Calu3 (cell line): ENCODE measurements at regions not wholly inside any gene's neighbourhood (a gene's known extent, or its start where the extent isn't known, plus 50 kb on each side); places are given as distances from the start of the nearest gene placed in this dataset.

Experiments
- BruUV-seq: library from RNA; stranded (reverse); fragments of 400-500 nt; replicated peaks from 2 replicates; lab custom pipeline; 2021; lab: Mats Ljungman, UMichigan
- CTCF ChIA-PET: fragments of 300-600 bp; sonication (Branson Sonifier 250); formaldehyde crosslinking; loops from one replicate; lab custom pipeline; 2022; ENCODE audit warnings: antibody characterized with exemption; lab: Charles Lee
- DNase-seq: peaks from one replicate; pipeline ENCODE4 v3.0.0; 2022
- H3K27ac Mint-ChIP-seq: one replicate; pipeline ENCODE4 v1.8.0; 2022; ENCODE audit warnings: mixed read lengths; ENCODE audit not compliant: unreplicated experiment
- H3K27me3 Mint-ChIP-seq: one replicate; pipeline ENCODE4 v1.8.0; 2022; ENCODE audit warnings: mixed read lengths; ENCODE audit not compliant: unreplicated experiment
- H3K36me3 Mint-ChIP-seq: one replicate; pipeline ENCODE4 v1.8.0; 2022; ENCODE audit warnings: mild to moderate bottlenecking, moderate library complexity, mixed read lengths; ENCODE audit not compliant: insufficient read depth, unreplicated experiment
- H3K4me1 Mint-ChIP-seq: one replicate; pipeline ENCODE4 v1.8.0; 2022; ENCODE audit warnings: mild to moderate bottlenecking, low read depth, mixed read lengths; ENCODE audit not compliant: unreplicated experiment
- H3K4me3 Mint-ChIP-seq: one replicate; pipeline ENCODE4 v1.8.0; 2022; ENCODE audit warnings: mild to moderate bottlenecking, low read depth, moderate library complexity, mixed read lengths; ENCODE audit not compliant: unreplicated experiment
- H3K9me3 Mint-ChIP-seq: one replicate; pipeline ENCODE4 v1.8.0; 2022; ENCODE audit warnings: low read depth, mixed read lengths; ENCODE audit not compliant: unreplicated experiment
- CTCF ChIP-seq: fragments of 200-600 bp; IDR thresholded peaks from one replicate; pipeline ENCODE4 v1.8.0; 2022; ENCODE audit warnings: antibody characterized with exemption; ENCODE audit not compliant: unreplicated experiment
- intact Hi-C: fragments of 100-400 bp; cut with micrococcal nuclease; formaldehyde crosslinking; loops from one replicate; pipeline ENCODE4 v1.10.0; 2022; ENCODE audit not compliant: unreplicated experiment

- H3K27ac Mint-ChIP-seq = no peak overlapping the region
- no TSS peak for BruUV-seq
- peaks cover 76% of the 10 kb centered on the region for H3K27me3 Mint-ChIP-seq
- no peak for TF ChIP-seq CTCF
- H3K36me3 Mint-ChIP-seq = peaks cover 6% of the 10 kb centered on the region
- CTCF ChIA-PET = interaction anchor here (0.6 kb wide), 1 partner anchor 437 kb away, joined by 3 read pairs; no protein-coding TSS in a partner anchor
- no peaks in the 10 kb centered on the region for H3K9me3 Mint-ChIP-seq
- no peaks in the 10 kb centered on the region for H3K4me1 Mint-ChIP-seq
- no peak overlapping the region for H3K4me3 Mint-ChIP-seq
- intact Hi-C loops = no loop called here
- no peak for DNase-seq
Observed at GRCh38 chr21:34272321-34272720, 91.5 kb upstream of the KCNE2 start.

- CTCF ChIA-PET = interaction anchor here (0.6 kb wide), 1 partner anchor 383 kb away, joined by 3 read pairs; no protein-coding TSS in a partner anchor
- H3K9me3 Mint-ChIP-seq = no peaks in the 10 kb centered on the region
- H3K4me1 Mint-ChIP-seq = no peaks in the 10 kb centered on the region
- DNase-seq = no peak
- H3K27ac Mint-ChIP-seq = no peak overlapping the region
- TF ChIP-seq CTCF = no peak
- peaks cover 61% of the 10 kb centered on the region for H3K27me3 Mint-ChIP-seq
- no TSS peak for BruUV-seq
- no peak overlapping the region for H3K4me3 Mint-ChIP-seq
- H3K36me3 Mint-ChIP-seq = peaks cover 6% of the 10 kb centered on the region
- intact Hi-C loops = no loop called here
Observed at GRCh38 chr21:34274001-34274400, 89.8 kb upstream of the KCNE2 start.

- DNase-seq = no peak
- H3K27ac Mint-ChIP-seq = no peak overlapping the region
- TF ChIP-seq CTCF = no peak
- no peak overlapping the region for H3K4me3 Mint-ChIP-seq
- no peaks in the 10 kb centered on the region for H3K9me3 Mint-ChIP-seq
- H3K4me1 Mint-ChIP-seq = no peaks in the 10 kb centered on the region
- CTCF ChIA-PET = no interaction called here
- H3K36me3 Mint-ChIP-seq = no peaks in the 10 kb centered on the region
- intact Hi-C loops = no loop called here
- peaks cover 32% of the 10 kb centered on the region for H3K27me3 Mint-ChIP-seq
- no TSS peak for BruUV-seq
Observed at GRCh38 chr21:34276711-34277425, 86.9 kb upstream of the KCNE2 start.

- Mint-ChIP-seq H3K27ac (no peak overlapping the region), H3K4me1 (no peaks in the 10 kb centered on the region), H3K4me3 (no peak overlapping the region), H3K27me3 (peaks cover 26% of the 10 kb centered on the region), H3K36me3 (no peaks in the 10 kb centered on the region), H3K9me3 (no peaks in the 10 kb centered on the region)
- TF ChIP-seq CTCF = no peak
- intact Hi-C loops = no loop called here
- CTCF ChIA-PET = no interaction called here
- DNase-seq = no peak
- BruUV-seq = no TSS peak
Observed at GRCh38 chr21:34278451-34278850, 85.4 kb upstream of the KCNE2 start.
